ENCODE measurements at regions not wholly inside any gene's neighbourhood (a gene's known extent, or its start where the extent isn't known, plus 50 kb on each side); places are given as distances from the start of the nearest gene placed in this dataset.

GRCh38 chr4:123474817-123475216 lies 78.2 kb downstream of the SPRY1 start:
- no peaks in the 10 kb centered on the region for H3K36me3 ChIP-seq (replicated peaks in 1 of 2; ENCODE audit: control insufficient read depth in 1 of 2, insufficient read depth in 2 of 2, low read length in 1 of 2)
- H3K9ac ChIP-seq = no peak overlapping the region
- H3K9me3 ChIP-seq = no peaks in the 10 kb centered on the region
- H2AFZ ChIP-seq (ENCODE audit: low read depth) = no peak overlapping the region
- no peaks in the 10 kb centered on the region for H3K9me2 ChIP-seq
- POLR2A ChIA-PET = no interaction called here
- H3K4me3 ChIP-seq (ENCODE audit: low read depth in 2 of 2, low read length in 1 of 2) = no peak overlapping the region
- CTCF ChIA-PET = no interaction called here
- no peak for DNase-seq
- TF ChIP-seq SMC3 (IDR thresholded peaks at IDR 0.05; ENCODE audit: low read depth, low read length) (no peak), REST (IDR thresholded peaks at IDR 0.05; ENCODE audit: low read depth, low read length) (peak; percentile 89), NFIC (IDR thresholded peaks at IDR 0.05; ENCODE audit: borderline replicate concordance) (no peak)
- H3K4me2 ChIP-seq = no peak overlapping the region
- H3F3A ChIP-seq (replicated peaks; ENCODE audit: insufficient read depth) = no peaks in the 10 kb centered on the region
- no peak overlapping the region for H3K27ac ChIP-seq (ENCODE audit: low read depth in 2 of 2, low read length in 1 of 2)
- no peaks in the 10 kb centered on the region for H3K27me3 ChIP-seq (ENCODE audit: insufficient read depth)
- H3K79me2 ChIP-seq (ENCODE audit: insufficient read depth) = no peaks in the 10 kb centered on the region
- no peaks in the 10 kb centered on the region for H4K20me1 ChIP-seq (ENCODE audit: insufficient read depth)
- WGBS (ENCODE audit: low lambda C conversion rate) = 87% methylated on average over 4 of the region's 4 CpGs
- H3K4me1 ChIP-seq (ENCODE audit: control insufficient read depth in 1 of 2, insufficient read depth in 2 of 2, low read depth in 1 of 2, low read length in 1 of 2) = no peaks in the 10 kb centered on the region; a peak in 2 of 4 replicates

- H3K9me2 ChIP-seq = no peaks in the 10 kb centered on the region
- H3K27ac ChIP-seq (ENCODE audit: low read depth in 2 of 2, low read length in 1 of 2) = no peak overlapping the region
- no peaks in the 10 kb centered on the region for H3K36me3 ChIP-seq (replicated peaks in 1 of 2; ENCODE audit: control insufficient read depth in 1 of 2, insufficient read depth in 2 of 2, low read length in 1 of 2)
- no peaks in the 10 kb centered on the region; a peak in 1 of 4 replicates for H3K4me1 ChIP-seq (ENCODE audit: control insufficient read depth in 1 of 2, insufficient read depth in 2 of 2, low read depth in 1 of 2, low read length in 1 of 2)
- no peaks in the 10 kb centered on the region for H4K20me1 ChIP-seq (ENCODE audit: insufficient read depth)
- DNase-seq = no peak
- TF ChIP-seq SMC3 (IDR thresholded peaks at IDR 0.05; ENCODE audit: low read depth, low read length) = no peak
- no peak overlapping the region for H3K4me2 ChIP-seq
- H3K4me3 ChIP-seq (ENCODE audit: low read depth in 2 of 2, low read length in 1 of 2) = no peak overlapping the region
- H3K9me3 ChIP-seq = no peaks in the 10 kb centered on the region
- no peak overlapping the region for H3K9ac ChIP-seq
- 24% methylated on average over 1 of the region's 1 CpG for WGBS (ENCODE audit: low lambda C conversion rate)
- no peaks in the 10 kb centered on the region for H3K79me2 ChIP-seq (ENCODE audit: insufficient read depth)
- POLR2A ChIA-PET = no interaction called here
- no peaks in the 10 kb centered on the region for H3F3A ChIP-seq (replicated peaks; ENCODE audit: insufficient read depth)
- H2AFZ ChIP-seq (ENCODE audit: low read depth) = no peak overlapping the region
- CTCF ChIA-PET = no interaction called here
- no peaks in the 10 kb centered on the region for H3K27me3 ChIP-seq (ENCODE audit: insufficient read depth)
These were observed 79.5 kb downstream of the SPRY1 start for GRCh38 chr4:123476089-123476488.

GRCh38 chr4:123477711-123478209 lies 81.2 kb downstream of the SPRY1 start:
- no peaks in the 10 kb centered on the region for H3K36me3 ChIP-seq (replicated peaks in 1 of 2; ENCODE audit: control insufficient read depth in 1 of 2, insufficient read depth in 2 of 2, low read length in 1 of 2)
- H3K4me3 ChIP-seq (ENCODE audit: low read depth in 2 of 2, low read length in 1 of 2) = no peak overlapping the region
- H3K27ac ChIP-seq (ENCODE audit: low read depth in 2 of 2, low read length in 1 of 2) = no peak overlapping the region
- no peaks in the 10 kb centered on the region for H3F3A ChIP-seq (replicated peaks; ENCODE audit: insufficient read depth)
- ChIA-PET CTCF (interaction anchor here (0.6 kb wide), 1 partner anchor 1765 kb away, joined by 3 read pairs; no protein-coding TSS in a partner anchor), POLR2A (no interaction called here)
- no peak for TF ChIP-seq ELF1 (IDR thresholded peaks at IDR 0.05)
- TF ChIP-seq, protein P1, sequence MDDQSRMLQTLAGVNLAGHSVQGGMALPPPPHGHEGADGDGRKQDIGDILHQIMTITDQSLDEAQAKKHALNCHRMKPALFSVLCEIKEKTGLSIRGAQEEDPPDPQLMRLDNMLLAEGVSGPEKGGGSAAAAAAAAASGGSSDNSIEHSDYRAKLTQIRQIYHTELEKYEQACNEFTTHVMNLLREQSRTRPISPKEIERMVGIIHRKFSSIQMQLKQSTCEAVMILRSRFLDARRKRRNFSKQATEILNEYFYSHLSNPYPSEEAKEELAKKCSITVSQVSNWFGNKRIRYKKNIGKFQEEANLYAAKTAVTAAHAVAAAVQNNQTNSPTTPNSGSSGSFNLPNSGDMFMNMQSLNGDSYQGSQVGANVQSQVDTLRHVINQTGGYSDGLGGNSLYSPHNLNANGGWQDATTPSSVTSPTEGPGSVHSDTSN (IDR thresholded peaks at IDR 0.05) = no peak
- TF ChIP-seq REST (IDR thresholded peaks at IDR 0.05; ENCODE audit: low read depth, low read length) = no peak
- TF ChIP-seq RXRA (IDR thresholded peaks at IDR 0.05; ENCODE audit: borderline replicate concordance, low read depth) = no peak
- TF ChIP-seq SMC3 (IDR thresholded peaks at IDR 0.05; ENCODE audit: low read depth, low read length) = no peak
- TF ChIP-seq EZH2phosphoT487 (IDR thresholded peaks at IDR 0.05; ENCODE audit: borderline replicate concordance, low read depth) = no peak
- no peak for TF ChIP-seq TAF1 (IDR thresholded peaks at IDR 0.05; ENCODE audit: borderline replicate concordance, low read depth, low read length)
- no peaks in the 10 kb centered on the region; a peak in 1 of 4 replicates for H3K4me1 ChIP-seq (ENCODE audit: control insufficient read depth in 1 of 2, insufficient read depth in 2 of 2, low read depth in 1 of 2, low read length in 1 of 2)
- DNase-seq = no peak
- no peaks in the 10 kb centered on the region for H3K9me2 ChIP-seq
- H3K9ac ChIP-seq = no peak overlapping the region
- H3K27me3 ChIP-seq (ENCODE audit: insufficient read depth) = no peaks in the 10 kb centered on the region
- H3K4me2 ChIP-seq = no peak overlapping the region
- no peaks in the 10 kb centered on the region for H3K79me2 ChIP-seq (ENCODE audit: insufficient read depth)
- no peaks in the 10 kb centered on the region for H3K9me3 ChIP-seq
- H2AFZ ChIP-seq (ENCODE audit: low read depth) = no peak overlapping the region
- H4K20me1 ChIP-seq (ENCODE audit: insufficient read depth) = no peaks in the 10 kb centered on the region
- 78% methylated on average over 8 of the region's 8 CpGs for WGBS (ENCODE audit: low lambda C conversion rate)

Data from SK-N-SH (cell line).